ENCODE measurements at regions not wholly inside any gene's neighbourhood (a gene's known extent, or its start where the extent isn't known, plus 50 kb on each side); places are given as distances from the start of the nearest gene placed in this dataset.

DNA sequence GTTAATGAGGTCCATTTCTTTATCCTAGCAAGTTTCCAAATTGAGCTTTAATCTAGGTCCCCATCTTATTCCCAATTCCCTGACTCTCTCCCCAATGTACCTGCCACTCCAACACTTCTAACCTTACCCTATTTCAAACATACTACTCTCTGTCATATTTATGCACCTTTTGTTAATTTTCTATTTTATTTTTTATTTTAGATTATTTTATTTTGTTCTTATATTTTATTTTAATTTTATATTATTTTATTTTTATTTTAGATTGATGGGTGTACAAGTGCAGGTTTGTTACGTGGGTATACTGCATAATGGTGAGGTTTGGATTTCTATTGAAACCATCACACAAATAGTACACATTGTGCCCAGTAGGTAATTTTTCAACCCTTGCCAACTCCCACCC lies 333.9 kb upstream of the ERCC4 start:
- H3K36me3 ChIP-seq (ENCODE audit: insufficient read depth, low read length), result no peaks in the 10 kb centered on the region
- no peak overlapping the region for H3K4me3 ChIP-seq (ENCODE audit: low read length in 2 of 2)
- no peaks in the 10 kb centered on the region for H3K4me1 ChIP-seq (ENCODE audit: insufficient read depth, low read length)
- no peak overlapping the region for H3K4me3 Mint-ChIP-seq
- H3K27me3 ChIP-seq (ENCODE audit: insufficient read depth, low read length), result no peaks in the 10 kb centered on the region
- intact Hi-C loops (cut with micrococcal nuclease), result no loop called here
- H3K27ac ChIP-seq (ENCODE audit: low read depth, low read length), result no peak overlapping the region
- POLR2A ChIA-PET (ENCODE audit: partially characterized antibody), result no interaction called here
- H3K9me3 Mint-ChIP-seq, result peaks cover 0 to 9% (median 4%) of the 10 kb centered on the region in 8 donors
- H3K27me3 Mint-ChIP-seq, result no peaks in the 10 kb centered on the region
- no peak for DNase-seq
- CTCF ChIA-PET (ENCODE audit: partially characterized antibody), result no interaction called here
- H3K36me3 Mint-ChIP-seq, result no peaks in the 10 kb centered on the region
- H3K4me1 Mint-ChIP-seq, result no peaks in the 10 kb centered on the region
- no peak overlapping the region for H3K27ac Mint-ChIP-seq
- H3K9me3 ChIP-seq (ENCODE audit: control insufficient read depth in 1 of 2, low read length in 2 of 2), result no peaks in the 10 kb centered on the region

DNA sequence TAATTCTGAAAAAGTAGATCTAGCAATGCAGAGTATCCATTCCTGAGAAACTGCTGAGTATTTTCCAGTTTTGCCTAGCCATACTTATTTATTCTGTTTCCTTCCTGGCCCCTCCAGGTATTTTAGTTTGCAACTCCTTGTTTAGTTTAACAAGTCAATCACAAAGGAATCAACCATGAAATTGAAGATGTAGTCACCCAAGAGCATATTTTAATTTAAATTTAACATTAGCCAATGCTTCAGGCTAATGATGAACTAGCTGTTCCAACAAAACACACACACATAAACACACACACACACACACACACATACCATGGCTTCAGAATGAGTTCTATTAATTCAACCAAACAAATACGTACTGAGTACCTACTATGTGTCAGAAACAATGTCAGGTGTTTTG lies 332.8 kb upstream of the ERCC4 start:
- no peak overlapping the region for H3K4me3 ChIP-seq (ENCODE audit: low read length in 2 of 2)
- H3K27me3 ChIP-seq (ENCODE audit: insufficient read depth, low read length), result no peaks in the 10 kb centered on the region
- intact Hi-C loops (cut with micrococcal nuclease), result no loop called here
- no peak overlapping the region for H3K4me3 Mint-ChIP-seq
- H3K27ac ChIP-seq (ENCODE audit: low read depth, low read length), result no peak overlapping the region
- peaks cover 0 to 9% (median 4%) of the 10 kb centered on the region in 8 donors for H3K9me3 Mint-ChIP-seq
- no peak overlapping the region for H3K27ac Mint-ChIP-seq
- H3K9me3 ChIP-seq (ENCODE audit: control insufficient read depth in 1 of 2, low read length in 2 of 2), result no peaks in the 10 kb centered on the region
- H3K4me1 ChIP-seq (ENCODE audit: insufficient read depth, low read length), result no peaks in the 10 kb centered on the region
- H3K36me3 ChIP-seq (ENCODE audit: insufficient read depth, low read length), result no peaks in the 10 kb centered on the region
- H3K36me3 Mint-ChIP-seq, result no peaks in the 10 kb centered on the region
- H3K27me3 Mint-ChIP-seq, result no peaks in the 10 kb centered on the region
- ChIA-PET CTCF (ENCODE audit: partially characterized antibody) (no interaction called here), POLR2A (ENCODE audit: partially characterized antibody) (no interaction called here)
- H3K4me1 Mint-ChIP-seq, result no peaks in the 10 kb centered on the region
- DNase-seq, result no peak

DNA sequence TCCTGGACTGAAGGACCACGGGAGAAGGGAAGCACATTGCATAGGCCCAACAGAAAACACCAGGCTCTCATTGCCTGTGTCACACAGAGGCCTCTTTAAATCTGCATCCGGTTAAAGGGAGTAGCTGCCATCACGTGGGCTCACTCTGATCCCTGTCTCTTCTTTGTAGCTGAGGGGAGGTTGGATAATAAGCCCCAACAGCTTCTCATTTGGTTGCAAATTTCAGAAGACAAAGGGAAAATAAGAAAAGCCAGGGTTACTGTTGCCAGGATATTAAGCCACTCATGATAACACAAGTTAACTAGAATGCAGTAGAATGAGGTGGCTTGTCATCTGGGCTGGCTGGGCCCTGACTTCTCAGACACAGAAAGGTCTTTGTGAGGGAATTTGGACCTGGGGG lies 325.1 kb upstream of the ERCC4 start:
- intact Hi-C loops (cut with micrococcal nuclease), result no loop called here
- DNase-seq, result no peak
- H3K4me1 Mint-ChIP-seq, result no peaks in the 10 kb centered on the region
- ChIA-PET POLR2A (ENCODE audit: partially characterized antibody) (no interaction called here), CTCF (ENCODE audit: partially characterized antibody) (no interaction called here)
- no peaks in the 10 kb centered on the region for H3K9me3 ChIP-seq (ENCODE audit: control insufficient read depth in 1 of 2, low read length in 2 of 2)
- H3K36me3 ChIP-seq (ENCODE audit: insufficient read depth, low read length), result no peaks in the 10 kb centered on the region
- H3K36me3 Mint-ChIP-seq, result no peaks in the 10 kb centered on the region
- H3K4me3 ChIP-seq (ENCODE audit: low read length in 2 of 2), result no peak overlapping the region
- no peak overlapping the region for H3K27ac Mint-ChIP-seq
- no peaks in the 10 kb centered on the region for H3K4me1 ChIP-seq (ENCODE audit: insufficient read depth, low read length)
- no peak overlapping the region for H3K27ac ChIP-seq (ENCODE audit: low read depth, low read length)
- peaks cover 0 to 3% of the 10 kb centered on the region in 2 donors for H3K27me3 Mint-ChIP-seq
- peaks cover 0 to 9% (median under 1%) of the 10 kb centered on the region in 8 donors for H3K9me3 Mint-ChIP-seq
- no peak overlapping the region for H3K4me3 Mint-ChIP-seq
- no peaks in the 10 kb centered on the region for H3K27me3 ChIP-seq (ENCODE audit: insufficient read depth, low read length)

GRCh38 chr16:13606804-13607203 lies 313.1 kb upstream of the ERCC4 start:
- H3K27me3 Mint-ChIP-seq, result no peaks in the 10 kb centered on the region
- POLR2A ChIA-PET (ENCODE audit: partially characterized antibody), result no interaction called here
- no peaks in the 10 kb centered on the region for H3K36me3 Mint-ChIP-seq
- DNase-seq, result no peak
- Histone ChIP-seq H3K27ac (ENCODE audit: low read depth, low read length) (no peak overlapping the region), H3K27me3 (ENCODE audit: insufficient read depth, low read length) (no peaks in the 10 kb centered on the region), H3K9me3 (ENCODE audit: control insufficient read depth in 1 of 2, low read length in 2 of 2) (no peaks in the 10 kb centered on the region), H3K4me1 (ENCODE audit: insufficient read depth, low read length) (no peaks in the 10 kb centered on the region), H3K4me3 (ENCODE audit: low read length in 2 of 2) (no peak overlapping the region), H3K36me3 (ENCODE audit: insufficient read depth, low read length) (no peaks in the 10 kb centered on the region)
- peaks cover 0 to 11% (median 2%) of the 10 kb centered on the region in 8 donors for H3K9me3 Mint-ChIP-seq
- no peak overlapping the region for H3K4me3 Mint-ChIP-seq
- H3K4me1 Mint-ChIP-seq, result no peaks in the 10 kb centered on the region
- no peak overlapping the region for H3K27ac Mint-ChIP-seq
- intact Hi-C loops (cut with micrococcal nuclease), result no loop called here
- CTCF ChIA-PET (ENCODE audit: partially characterized antibody), result no interaction called here

GRCh38 chr16:13607289-13607688 lies 312.7 kb upstream of the ERCC4 start:
- H3K27ac ChIP-seq (ENCODE audit: low read depth, low read length), result no peak overlapping the region
- no peaks in the 10 kb centered on the region for H3K36me3 ChIP-seq (ENCODE audit: insufficient read depth, low read length)
- no peaks in the 10 kb centered on the region for H3K4me1 ChIP-seq (ENCODE audit: insufficient read depth, low read length)
- CTCF ChIA-PET (ENCODE audit: partially characterized antibody), result no interaction called here
- H3K27me3 Mint-ChIP-seq, result no peaks in the 10 kb centered on the region
- H3K27me3 ChIP-seq (ENCODE audit: insufficient read depth, low read length), result no peaks in the 10 kb centered on the region
- H3K9me3 ChIP-seq (ENCODE audit: control insufficient read depth in 1 of 2, low read length in 2 of 2), result no peaks in the 10 kb centered on the region
- no peak for DNase-seq
- intact Hi-C loops (cut with micrococcal nuclease), result no loop called here
- POLR2A ChIA-PET (ENCODE audit: partially characterized antibody), result no interaction called here
- no peak overlapping the region for H3K4me3 Mint-ChIP-seq
- H3K4me3 ChIP-seq (ENCODE audit: low read length in 2 of 2), result no peak overlapping the region
- peaks cover 0 to 11% (median 2%) of the 10 kb centered on the region in 8 donors for H3K9me3 Mint-ChIP-seq
- H3K27ac Mint-ChIP-seq, result no peak overlapping the region
- no peaks in the 10 kb centered on the region for H3K4me1 Mint-ChIP-seq
- no peaks in the 10 kb centered on the region for H3K36me3 Mint-ChIP-seq

DNA sequence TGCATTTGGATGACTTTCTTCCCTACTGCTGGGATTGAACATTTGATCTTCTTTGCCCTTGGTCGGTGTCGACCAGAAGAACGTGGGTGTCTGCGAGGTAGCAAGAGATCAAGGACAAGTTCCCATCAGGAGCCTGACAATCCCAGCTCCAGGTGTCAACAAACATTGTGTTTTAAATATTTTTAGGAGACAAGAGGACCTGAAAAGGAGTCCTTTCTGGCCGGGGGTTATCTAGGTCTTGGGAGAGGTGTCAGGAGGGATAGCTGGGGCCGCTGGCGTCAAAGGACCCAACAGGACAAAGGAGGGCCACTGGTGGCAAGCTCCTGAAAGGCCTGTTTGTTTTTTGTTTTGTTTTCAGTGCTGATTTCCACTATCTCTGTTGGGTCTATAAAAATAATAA lies 308.4 kb upstream of the ERCC4 start:
- no peak overlapping the region for H3K27ac ChIP-seq (ENCODE audit: low read depth, low read length)
- Mint-ChIP-seq H3K9me3 (peaks cover 0 to 7% (median 3%) of the 10 kb centered on the region in 8 donors), H3K4me3 (no peak overlapping the region), H3K27me3 (no peaks in the 10 kb centered on the region), H3K4me1 (no peaks in the 10 kb centered on the region), H3K27ac (no peak overlapping the region), H3K36me3 (no peaks in the 10 kb centered on the region)
- no peaks in the 10 kb centered on the region for H3K36me3 ChIP-seq (ENCODE audit: insufficient read depth, low read length)
- CTCF ChIA-PET (ENCODE audit: partially characterized antibody), result no interaction called here
- no peak for DNase-seq
- no peaks in the 10 kb centered on the region for H3K27me3 ChIP-seq (ENCODE audit: insufficient read depth, low read length)
- intact Hi-C loops (cut with micrococcal nuclease), result no loop called here
- H3K4me1 ChIP-seq (ENCODE audit: insufficient read depth, low read length), result no peaks in the 10 kb centered on the region
- no peak overlapping the region for H3K4me3 ChIP-seq (ENCODE audit: low read length in 2 of 2)
- H3K9me3 ChIP-seq (ENCODE audit: control insufficient read depth in 1 of 2, low read length in 2 of 2), result no peaks in the 10 kb centered on the region
- POLR2A ChIA-PET (ENCODE audit: partially characterized antibody), result no interaction called here

GRCh38 chr16:13612623-13613022 lies 307.3 kb upstream of the ERCC4 start:
- CTCF ChIA-PET (ENCODE audit: partially characterized antibody), result no interaction called here
- DNase-seq, result no peak
- H3K27me3 ChIP-seq (ENCODE audit: insufficient read depth, low read length), result no peaks in the 10 kb centered on the region
- Mint-ChIP-seq H3K4me3 (no peak overlapping the region), H3K36me3 (no peaks in the 10 kb centered on the region), H3K27ac (no peak overlapping the region), H3K27me3 (no peaks in the 10 kb centered on the region), H3K9me3 (peaks cover 0 to 7% (median 3%) of the 10 kb centered on the region in 8 donors), H3K4me1 (no peaks in the 10 kb centered on the region)
- POLR2A ChIA-PET (ENCODE audit: partially characterized antibody), result no interaction called here
- no peak overlapping the region for H3K4me3 ChIP-seq (ENCODE audit: low read length in 2 of 2)
- no peak overlapping the region for H3K27ac ChIP-seq (ENCODE audit: low read depth, low read length)
- no peaks in the 10 kb centered on the region for H3K9me3 ChIP-seq (ENCODE audit: control insufficient read depth in 1 of 2, low read length in 2 of 2)
- intact Hi-C loops (cut with micrococcal nuclease), result no loop called here
- no peaks in the 10 kb centered on the region for H3K36me3 ChIP-seq (ENCODE audit: insufficient read depth, low read length)
- H3K4me1 ChIP-seq (ENCODE audit: insufficient read depth, low read length), result no peaks in the 10 kb centered on the region

DNA sequence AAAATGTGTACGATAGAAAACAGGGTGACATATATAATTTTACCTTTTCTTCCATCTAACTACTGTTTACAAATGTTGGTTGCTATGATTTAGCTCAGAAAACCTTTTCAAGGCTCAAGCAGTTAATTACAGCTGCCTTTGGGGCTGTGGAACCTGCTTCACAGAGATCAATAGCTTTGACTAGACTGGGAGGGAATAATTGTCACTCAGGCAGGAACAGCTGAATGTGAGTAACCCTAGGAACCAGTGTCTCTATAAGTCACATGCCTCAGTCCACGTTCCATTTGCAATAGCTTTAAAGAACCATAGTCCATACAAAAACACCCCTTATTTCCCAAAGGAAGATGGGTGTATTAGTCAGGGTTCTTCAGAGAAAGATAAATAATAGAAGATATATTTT lies 306.8 kb upstream of the ERCC4 start:
- Histone ChIP-seq H3K4me3 (ENCODE audit: low read length in 2 of 2) (no peak overlapping the region), H3K27ac (ENCODE audit: low read depth, low read length) (no peak overlapping the region), H3K27me3 (ENCODE audit: insufficient read depth, low read length) (no peaks in the 10 kb centered on the region), H3K9me3 (ENCODE audit: control insufficient read depth in 1 of 2, low read length in 2 of 2) (no peaks in the 10 kb centered on the region), H3K4me1 (ENCODE audit: insufficient read depth, low read length) (no peaks in the 10 kb centered on the region), H3K36me3 (ENCODE audit: insufficient read depth, low read length) (no peaks in the 10 kb centered on the region)
- Mint-ChIP-seq H3K27ac (no peak overlapping the region), H3K36me3 (no peaks in the 10 kb centered on the region), H3K9me3 (peaks cover 0 to 7% (median 2%) of the 10 kb centered on the region in 8 donors), H3K4me3 (no peak overlapping the region), H3K27me3 (no peaks in the 10 kb centered on the region), H3K4me1 (no peaks in the 10 kb centered on the region)
- POLR2A ChIA-PET (ENCODE audit: partially characterized antibody), result no interaction called here
- intact Hi-C loops (cut with micrococcal nuclease), result no loop called here
- no peak for DNase-seq
- CTCF ChIA-PET (ENCODE audit: partially characterized antibody), result no interaction called here
